ENCODE measurements at regions not wholly inside any gene's neighbourhood (a gene's known extent, or its start where the extent isn't known, plus 50 kb on each side); places are given as distances from the start of the nearest gene placed in this dataset.

- no peak overlapping the region for H3K4me3 ChIP-seq (ENCODE audit: low read depth, low read length)
- TF ChIP-seq, protein P1, sequence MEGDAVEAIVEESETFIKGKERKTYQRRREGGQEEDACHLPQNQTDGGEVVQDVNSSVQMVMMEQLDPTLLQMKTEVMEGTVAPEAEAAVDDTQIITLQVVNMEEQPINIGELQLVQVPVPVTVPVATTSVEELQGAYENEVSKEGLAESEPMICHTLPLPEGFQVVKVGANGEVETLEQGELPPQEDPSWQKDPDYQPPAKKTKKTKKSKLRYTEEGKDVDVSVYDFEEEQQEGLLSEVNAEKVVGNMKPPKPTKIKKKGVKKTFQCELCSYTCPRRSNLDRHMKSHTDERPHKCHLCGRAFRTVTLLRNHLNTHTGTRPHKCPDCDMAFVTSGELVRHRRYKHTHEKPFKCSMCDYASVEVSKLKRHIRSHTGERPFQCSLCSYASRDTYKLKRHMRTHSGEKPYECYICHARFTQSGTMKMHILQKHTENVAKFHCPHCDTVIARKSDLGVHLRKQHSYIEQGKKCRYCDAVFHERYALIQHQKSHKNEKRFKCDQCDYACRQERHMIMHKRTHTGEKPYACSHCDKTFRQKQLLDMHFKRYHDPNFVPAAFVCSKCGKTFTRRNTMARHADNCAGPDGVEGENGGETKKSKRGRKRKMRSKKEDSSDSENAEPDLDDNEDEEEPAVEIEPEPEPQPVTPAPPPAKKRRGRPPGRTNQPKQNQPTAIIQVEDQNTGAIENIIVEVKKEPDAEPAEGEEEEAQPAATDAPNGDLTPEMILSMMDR (IDR thresholded peaks at IDR 0.05; ENCODE audit: low read depth, low read length), result no peak
These were observed 942.6 kb downstream of the PLA2G4A start for GRCh38 chr1:187771396-187771795.

DNA sequence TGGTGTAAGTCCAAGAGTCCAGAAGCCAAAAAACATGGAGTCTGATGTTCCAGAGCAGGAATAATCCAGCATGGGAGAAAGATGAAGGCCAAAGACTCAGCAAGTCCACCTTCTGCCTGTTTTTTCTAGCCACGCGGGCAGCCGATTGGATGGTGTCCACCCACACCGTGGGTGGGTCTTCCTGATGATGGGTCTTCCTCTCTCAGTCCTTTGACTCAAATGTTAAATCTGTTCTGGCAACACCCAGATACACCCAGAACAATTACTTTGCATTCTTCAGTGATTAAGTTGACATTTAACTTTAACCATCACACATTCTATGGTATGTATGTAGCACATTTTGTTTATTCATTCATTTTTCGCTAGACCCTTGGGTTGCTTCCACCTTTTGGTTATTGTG is 944.4 kb downstream of the PLA2G4A start:
- H3K4me3 ChIP-seq (ENCODE audit: low read depth, low read length), result no peak overlapping the region
- TF ChIP-seq, protein P1 (IDR thresholded peaks at IDR 0.05; ENCODE audit: low read depth, low read length), result no peak

GRCh38 chr1:187787736-187788135 is 959.0 kb downstream of the PLA2G4A start:
- H3K4me3 ChIP-seq (ENCODE audit: low read depth, low read length), result no peak overlapping the region
- TF ChIP-seq, protein P1 (IDR thresholded peaks at IDR 0.05; ENCODE audit: low read depth, low read length), result no peak

- TF ChIP-seq, protein P1 (IDR thresholded peaks at IDR 0.05; ENCODE audit: low read depth, low read length), result no peak
These were observed 960.0 kb downstream of the PLA2G4A start for GRCh38 chr1:187788718-187789117.

DNA sequence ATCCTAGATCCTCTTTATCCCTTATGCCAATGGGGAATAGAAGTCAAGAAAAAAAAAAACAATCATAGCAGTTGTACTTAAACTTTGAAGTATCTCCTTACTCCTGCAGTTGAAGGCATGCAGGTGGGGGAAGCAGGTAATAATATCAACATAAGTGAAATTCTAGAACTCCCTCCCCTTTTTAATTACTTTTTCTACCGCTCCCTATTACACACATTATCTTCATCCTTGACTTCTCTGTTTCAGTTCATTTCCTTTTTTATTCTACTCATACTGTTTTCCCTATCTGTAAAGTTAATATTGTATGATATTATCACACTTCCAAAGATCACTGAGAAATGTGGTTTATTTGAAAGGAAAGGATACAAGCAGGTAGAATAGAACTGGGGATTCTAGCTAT is 962.0 kb downstream of the PLA2G4A start:
- TF ChIP-seq, protein P1 (IDR thresholded peaks at IDR 0.05; ENCODE audit: low read depth, low read length), result no peak
- no peak overlapping the region for H3K4me3 ChIP-seq (ENCODE audit: low read depth, low read length)

More at GRCh38 chr1:187788718-187789117, 960.0 kb downstream of the PLA2G4A start:
- no peak overlapping the region for H3K4me3 ChIP-seq (ENCODE audit: low read depth, low read length)

- TF ChIP-seq, protein P1 (IDR thresholded peaks at IDR 0.05; ENCODE audit: low read depth, low read length), result no peak
- H3K4me3 ChIP-seq (ENCODE audit: low read depth, low read length), result no peak overlapping the region
These were observed 965.8 kb downstream of the PLA2G4A start for GRCh38 chr1:187794561-187794960.

- H3K4me3 ChIP-seq (ENCODE audit: low read depth, low read length), result no peak overlapping the region
- TF ChIP-seq, protein P1 (IDR thresholded peaks at IDR 0.05; ENCODE audit: low read depth, low read length), result no peak
These were observed 980.8 kb downstream of the PLA2G4A start for GRCh38 chr1:187809549-187809948.

All from WI38 (cell line).